ENCODE measurements at regions not wholly inside any gene's neighbourhood (a gene's known extent, or its start where the extent isn't known, plus 50 kb on each side); places are given as distances from the start of the nearest gene placed in this dataset.

DNA sequence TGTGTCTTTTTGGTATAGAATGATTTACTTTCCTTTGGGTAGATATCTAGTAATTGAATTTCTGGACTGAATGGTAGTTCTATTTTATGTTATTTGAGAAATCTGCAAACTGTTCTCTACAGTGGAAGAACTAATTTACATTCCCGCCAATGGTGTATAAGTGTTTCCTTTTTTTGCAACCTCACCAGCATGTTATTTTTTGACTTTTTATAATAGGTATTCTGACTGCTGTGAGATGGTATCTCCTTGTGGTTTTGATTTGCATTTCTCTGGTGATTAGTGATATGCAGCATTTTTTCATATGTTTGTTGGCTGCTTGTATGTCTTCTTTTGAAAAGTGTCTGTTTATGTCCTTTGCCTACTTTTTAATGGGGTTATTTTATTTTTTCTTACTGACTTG is 607.2 kb downstream of the OTOL1 start:
- no peak overlapping the region for H3K9ac ChIP-seq (ENCODE audit: low read length)
- H3K4me3 ChIP-seq (ENCODE audit: low read length) = no peak overlapping the region
- H3K36me3 ChIP-seq (ENCODE audit: control insufficient read depth, low read depth, low read length) = no peaks in the 10 kb centered on the region
- no peaks in the 10 kb centered on the region for H3K4me1 ChIP-seq (ENCODE audit: control insufficient read depth, low read depth, low read length)
- H3K27me3 ChIP-seq (ENCODE audit: control insufficient read depth, insufficient read depth, low read length) = no peaks in the 10 kb centered on the region
- no peak overlapping the region for H3K27ac ChIP-seq (ENCODE audit: low read length)
- no peaks in the 10 kb centered on the region for H3K9me3 ChIP-seq (ENCODE audit: control insufficient read depth, low read depth, low read length)

DNA sequence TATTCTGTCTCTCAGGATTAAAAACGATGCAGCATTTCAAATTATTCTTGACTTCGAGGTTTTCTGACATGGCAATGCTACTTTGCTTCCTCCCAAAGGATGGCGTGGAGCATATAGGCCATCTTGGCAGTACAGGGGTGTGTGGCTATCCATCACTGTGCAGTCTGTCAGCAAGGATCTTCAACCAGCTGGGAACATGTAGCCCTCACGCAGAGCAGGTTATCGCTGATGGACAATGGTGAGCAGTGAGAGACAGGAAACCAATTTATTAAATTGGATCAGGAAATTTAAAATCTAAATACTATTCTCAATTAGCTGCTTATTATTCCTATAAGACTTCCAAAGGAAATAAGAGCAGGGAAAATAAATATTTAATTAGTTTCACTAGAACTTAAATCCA is 615.3 kb downstream of the OTOL1 start:
- Histone ChIP-seq H3K36me3 (ENCODE audit: control insufficient read depth, low read depth, low read length) (no peaks in the 10 kb centered on the region), H3K4me3 (ENCODE audit: low read length) (no peak overlapping the region), H3K4me1 (ENCODE audit: control insufficient read depth, low read depth, low read length) (no peaks in the 10 kb centered on the region), H3K27ac (ENCODE audit: low read length) (no peak overlapping the region), H3K9ac (ENCODE audit: low read length) (no peak overlapping the region), H3K9me3 (ENCODE audit: control insufficient read depth, low read depth, low read length) (no peaks in the 10 kb centered on the region), H3K27me3 (ENCODE audit: control insufficient read depth, insufficient read depth, low read length) (no peaks in the 10 kb centered on the region)

- Histone ChIP-seq H3K9ac (ENCODE audit: low read length) (no peak overlapping the region), H3K4me1 (ENCODE audit: control insufficient read depth, low read depth, low read length) (no peaks in the 10 kb centered on the region), H3K4me3 (ENCODE audit: low read length) (no peak overlapping the region), H3K27me3 (ENCODE audit: control insufficient read depth, insufficient read depth, low read length) (no peaks in the 10 kb centered on the region), H3K9me3 (ENCODE audit: control insufficient read depth, low read depth, low read length) (no peaks in the 10 kb centered on the region), H3K36me3 (ENCODE audit: control insufficient read depth, low read depth, low read length) (no peaks in the 10 kb centered on the region), H3K27ac (ENCODE audit: low read length) (no peak overlapping the region)
These were observed 616.1 kb downstream of the OTOL1 start for GRCh38 chr3:162112719-162113118.

- Histone ChIP-seq H3K27ac (ENCODE audit: low read length) (no peak overlapping the region), H3K9ac (ENCODE audit: low read length) (no peak overlapping the region), H3K4me3 (ENCODE audit: low read length) (no peak overlapping the region), H3K4me1 (ENCODE audit: control insufficient read depth, low read depth, low read length) (no peaks in the 10 kb centered on the region), H3K9me3 (ENCODE audit: control insufficient read depth, low read depth, low read length) (no peaks in the 10 kb centered on the region), H3K27me3 (ENCODE audit: control insufficient read depth, insufficient read depth, low read length) (no peaks in the 10 kb centered on the region), H3K36me3 (ENCODE audit: control insufficient read depth, low read depth, low read length) (no peaks in the 10 kb centered on the region)
These were observed 621.4 kb downstream of the OTOL1 start for GRCh38 chr3:162117961-162118360.

DNA sequence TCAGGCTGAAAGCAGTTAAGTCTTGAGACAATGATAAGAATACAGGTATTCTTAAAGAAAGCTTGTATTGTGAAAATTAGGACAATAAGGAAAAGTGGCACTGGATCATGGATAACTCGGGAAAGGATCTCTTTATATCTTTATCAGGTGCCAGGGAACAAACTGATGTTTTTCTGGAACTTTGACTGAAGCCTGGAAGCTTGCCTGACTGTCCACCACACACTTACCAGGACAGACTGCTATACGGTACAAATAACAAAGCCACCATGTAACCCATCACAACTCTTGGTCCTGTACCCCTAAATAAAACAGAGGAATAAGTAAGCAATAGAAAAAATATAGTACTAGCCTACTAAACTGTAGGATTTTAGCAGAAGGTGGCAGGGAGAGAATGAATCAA is 623.0 kb downstream of the OTOL1 start:
- no peaks in the 10 kb centered on the region for H3K27me3 ChIP-seq (ENCODE audit: control insufficient read depth, insufficient read depth, low read length)
- no peak overlapping the region for H3K4me3 ChIP-seq (ENCODE audit: low read length)
- H3K9ac ChIP-seq (ENCODE audit: low read length) = no peak overlapping the region
- no peak overlapping the region for H3K27ac ChIP-seq (ENCODE audit: low read length)
- no peaks in the 10 kb centered on the region for H3K36me3 ChIP-seq (ENCODE audit: control insufficient read depth, low read depth, low read length)
- no peaks in the 10 kb centered on the region for H3K9me3 ChIP-seq (ENCODE audit: control insufficient read depth, low read depth, low read length)
- H3K4me1 ChIP-seq (ENCODE audit: control insufficient read depth, low read depth, low read length) = no peaks in the 10 kb centered on the region

GRCh38 chr3:162122405-162122804 is 625.8 kb downstream of the OTOL1 start:
- no peaks in the 10 kb centered on the region for H3K36me3 ChIP-seq (ENCODE audit: control insufficient read depth, low read depth, low read length)

DNA sequence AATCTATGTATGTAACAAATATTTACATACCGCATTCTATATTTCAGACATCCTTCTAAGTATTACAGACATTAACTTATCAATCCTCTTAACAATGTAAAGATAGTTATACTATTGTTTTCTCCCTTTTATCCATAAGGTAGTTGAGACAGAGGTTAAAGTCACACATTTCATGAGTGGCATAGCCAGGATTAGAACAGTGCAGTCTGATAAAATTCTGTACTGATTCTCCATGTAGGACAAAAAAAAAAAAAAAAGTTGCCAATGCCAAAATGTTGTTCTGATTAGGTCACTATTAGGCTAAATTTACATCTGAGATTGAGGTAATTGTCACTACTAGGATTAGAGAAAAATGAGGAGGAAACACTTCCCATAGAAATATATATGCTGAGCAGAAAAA is 629.2 kb downstream of the OTOL1 start:
- Histone ChIP-seq H3K27ac (ENCODE audit: low read length) (no peak overlapping the region), H3K4me3 (ENCODE audit: low read length) (no peak overlapping the region), H3K36me3 (ENCODE audit: control insufficient read depth, low read depth, low read length) (no peaks in the 10 kb centered on the region), H3K9ac (ENCODE audit: low read length) (no peak overlapping the region), H3K4me1 (ENCODE audit: control insufficient read depth, low read depth, low read length) (no peaks in the 10 kb centered on the region), H3K9me3 (ENCODE audit: control insufficient read depth, low read depth, low read length) (no peaks in the 10 kb centered on the region), H3K27me3 (ENCODE audit: control insufficient read depth, insufficient read depth, low read length) (no peaks in the 10 kb centered on the region)

More at GRCh38 chr3:162122405-162122804, 625.8 kb downstream of the OTOL1 start:
- Histone ChIP-seq H3K4me1 (ENCODE audit: control insufficient read depth, low read depth, low read length) (no peaks in the 10 kb centered on the region), H3K27ac (ENCODE audit: low read length) (no peak overlapping the region), H3K9me3 (ENCODE audit: control insufficient read depth, low read depth, low read length) (no peaks in the 10 kb centered on the region), H3K9ac (ENCODE audit: low read length) (no peak overlapping the region), H3K27me3 (ENCODE audit: control insufficient read depth, insufficient read depth, low read length) (no peaks in the 10 kb centered on the region), H3K4me3 (ENCODE audit: low read length) (no peak overlapping the region)

GRCh38 chr3:162130582-162130981 is 634.0 kb downstream of the OTOL1 start:
- H3K9ac ChIP-seq (ENCODE audit: low read length) = no peak overlapping the region
- no peaks in the 10 kb centered on the region for H3K36me3 ChIP-seq (ENCODE audit: control insufficient read depth, low read depth, low read length)
- no peak overlapping the region for H3K27ac ChIP-seq (ENCODE audit: low read length)
- H3K27me3 ChIP-seq (ENCODE audit: control insufficient read depth, insufficient read depth, low read length) = no peaks in the 10 kb centered on the region
- H3K9me3 ChIP-seq (ENCODE audit: control insufficient read depth, low read depth, low read length) = no peaks in the 10 kb centered on the region
- H3K4me1 ChIP-seq (ENCODE audit: control insufficient read depth, low read depth, low read length) = no peaks in the 10 kb centered on the region
- H3K4me3 ChIP-seq (ENCODE audit: low read length) = no peak overlapping the region

- H3K36me3 ChIP-seq (ENCODE audit: control insufficient read depth, low read depth, low read length) = no peaks in the 10 kb centered on the region
- H3K4me3 ChIP-seq (ENCODE audit: low read length) = no peak overlapping the region
- no peak overlapping the region for H3K9ac ChIP-seq (ENCODE audit: low read length)
- no peaks in the 10 kb centered on the region for H3K27me3 ChIP-seq (ENCODE audit: control insufficient read depth, insufficient read depth, low read length)
- H3K9me3 ChIP-seq (ENCODE audit: control insufficient read depth, low read depth, low read length) = no peaks in the 10 kb centered on the region
- H3K27ac ChIP-seq (ENCODE audit: low read length) = no peak overlapping the region
- H3K4me1 ChIP-seq (ENCODE audit: control insufficient read depth, low read depth, low read length) = no peaks in the 10 kb centered on the region
These were observed 636.4 kb downstream of the OTOL1 start for GRCh38 chr3:162132981-162133380.

- H3K9me3 ChIP-seq (ENCODE audit: control insufficient read depth, low read depth, low read length) = no peaks in the 10 kb centered on the region
- no peaks in the 10 kb centered on the region for H3K4me1 ChIP-seq (ENCODE audit: control insufficient read depth, low read depth, low read length)
- H3K4me3 ChIP-seq (ENCODE audit: low read length) = no peak overlapping the region
- no peaks in the 10 kb centered on the region for H3K27me3 ChIP-seq (ENCODE audit: control insufficient read depth, insufficient read depth, low read length)
- no peak overlapping the region for H3K27ac ChIP-seq (ENCODE audit: low read length)
- H3K36me3 ChIP-seq (ENCODE audit: control insufficient read depth, low read depth, low read length) = no peaks in the 10 kb centered on the region
- no peak overlapping the region for H3K9ac ChIP-seq (ENCODE audit: low read length)
These were observed 638.0 kb downstream of the OTOL1 start for GRCh38 chr3:162134571-162134970.

DNA sequence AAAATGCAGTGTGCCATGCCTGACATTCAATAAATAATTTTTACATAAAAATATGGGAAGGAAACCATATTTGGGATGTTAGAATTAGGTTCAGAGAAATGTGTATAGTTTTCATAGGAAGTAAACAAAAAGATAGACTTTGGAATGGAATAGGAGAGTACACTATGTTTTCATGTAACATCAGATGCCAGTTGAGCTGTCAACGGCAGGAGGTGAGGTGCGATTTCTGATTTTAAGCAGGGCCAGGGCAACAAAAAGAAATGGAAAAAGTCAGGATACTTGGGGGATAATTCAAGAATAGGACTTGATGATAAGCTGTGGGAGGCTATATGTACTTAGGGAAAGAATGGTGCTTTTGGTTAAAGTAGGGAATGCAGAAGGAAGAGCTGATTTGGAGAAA is 639.5 kb downstream of the OTOL1 start:
- no peak overlapping the region for H3K27ac ChIP-seq (ENCODE audit: low read length)
- no peak overlapping the region for H3K4me3 ChIP-seq (ENCODE audit: low read length)
- H3K27me3 ChIP-seq (ENCODE audit: control insufficient read depth, insufficient read depth, low read length) = no peaks in the 10 kb centered on the region
- no peaks in the 10 kb centered on the region for H3K36me3 ChIP-seq (ENCODE audit: control insufficient read depth, low read depth, low read length)
- H3K9me3 ChIP-seq (ENCODE audit: control insufficient read depth, low read depth, low read length) = no peaks in the 10 kb centered on the region
- H3K9ac ChIP-seq (ENCODE audit: low read length) = no peak overlapping the region
- no peaks in the 10 kb centered on the region for H3K4me1 ChIP-seq (ENCODE audit: control insufficient read depth, low read depth, low read length)

DNA sequence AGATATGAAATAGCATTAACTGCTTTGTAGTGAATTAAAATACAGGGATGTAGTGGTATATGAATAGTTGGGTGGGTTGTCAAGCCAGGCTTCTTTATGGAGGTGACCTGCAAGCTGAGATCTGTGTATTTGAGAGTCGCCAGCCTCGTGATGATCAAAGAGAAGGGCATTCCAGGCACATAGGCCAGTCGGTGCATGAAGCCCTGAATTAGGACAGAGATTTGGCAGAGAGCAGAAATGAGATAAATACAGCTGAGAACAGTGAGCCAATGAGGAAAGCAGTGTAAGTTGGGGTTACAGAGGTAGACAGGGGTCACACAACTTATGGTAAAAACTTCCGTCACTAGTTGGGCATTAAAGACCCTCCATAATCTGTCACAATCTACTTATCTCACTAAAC is 641.9 kb downstream of the OTOL1 start:
- H3K27ac ChIP-seq (ENCODE audit: low read length) = no peak overlapping the region

More for the DNA sequence above, 641.9 kb downstream of the OTOL1 start:
- Histone ChIP-seq H3K36me3 (ENCODE audit: control insufficient read depth, low read depth, low read length) (no peaks in the 10 kb centered on the region), H3K4me1 (ENCODE audit: control insufficient read depth, low read depth, low read length) (no peaks in the 10 kb centered on the region), H3K9ac (ENCODE audit: low read length) (no peak overlapping the region), H3K9me3 (ENCODE audit: control insufficient read depth, low read depth, low read length) (no peaks in the 10 kb centered on the region), H3K4me3 (ENCODE audit: low read length) (no peak overlapping the region), H3K27me3 (ENCODE audit: control insufficient read depth, insufficient read depth, low read length) (no peaks in the 10 kb centered on the region)

Measured in iPS-18a (cell line).